PFSK-1 (cell line): ENCODE measurements at regions not wholly inside any gene's neighbourhood (a gene's known extent, or its start where the extent isn't known, plus 50 kb on each side); places are given as distances from the start of the nearest gene placed in this dataset.

Experiments
- FOXP2 ChIP-seq: optimal IDR thresholded peaks from 2 replicates; pipeline ENCODE3; 2011; ENCODE audit warnings: borderline replicate concordance, control low read depth, inconsistent platforms; ENCODE audit not compliant: insufficient read depth; ENCODE audit errors: extremely low read length, extremely low read depth
- POLR2AphosphoS5 ChIP-seq: IDR thresholded peaks from 2 replicates; pipeline ENCODE4 v1.6.1; 2012; ENCODE audit warnings: low read depth, mild to moderate bottlenecking, control low read depth, low read length, moderate library complexity
- SIN3A ChIP-seq: IDR thresholded peaks from 2 replicates; pipeline ENCODE4 v1.6.1; 2012; ENCODE audit warnings: mild to moderate bottlenecking, low read length, moderate library complexity, borderline replicate concordance; ENCODE audit not compliant: insufficient read depth
- TAF1 ChIP-seq: IDR thresholded peaks from 2 replicates; pipeline ENCODE4 v1.6.1; 2012; ENCODE audit warnings: low read length, control low read depth, borderline replicate concordance; ENCODE audit not compliant: insufficient read depth
- TF ChIP-seq, protein P1 (sequence below), 2 experiments: IDR thresholded peaks; 2 replicates each; pipeline versions ENCODE4 v1.6.1 to v1.8.0; 2011 to 2012; ENCODE audit warnings: low read depth in 2 of 2, low read length in 2 of 2, control low read depth in 1 of 2, inconsistent platforms in 1 of 2, mild to moderate bottlenecking in 1 of 2, moderate library complexity in 1 of 2; ENCODE audit not compliant: insufficient read depth in 1 of 2

GRCh38 chr7:118590107-118590506 is 365.6 kb downstream of the ANKRD7 start:
- no peak for TF ChIP-seq TAF1
- TF ChIP-seq SIN3A = no peak
- no peak for TF ChIP-seq POLR2AphosphoS5
- TF ChIP-seq, protein P1, sequence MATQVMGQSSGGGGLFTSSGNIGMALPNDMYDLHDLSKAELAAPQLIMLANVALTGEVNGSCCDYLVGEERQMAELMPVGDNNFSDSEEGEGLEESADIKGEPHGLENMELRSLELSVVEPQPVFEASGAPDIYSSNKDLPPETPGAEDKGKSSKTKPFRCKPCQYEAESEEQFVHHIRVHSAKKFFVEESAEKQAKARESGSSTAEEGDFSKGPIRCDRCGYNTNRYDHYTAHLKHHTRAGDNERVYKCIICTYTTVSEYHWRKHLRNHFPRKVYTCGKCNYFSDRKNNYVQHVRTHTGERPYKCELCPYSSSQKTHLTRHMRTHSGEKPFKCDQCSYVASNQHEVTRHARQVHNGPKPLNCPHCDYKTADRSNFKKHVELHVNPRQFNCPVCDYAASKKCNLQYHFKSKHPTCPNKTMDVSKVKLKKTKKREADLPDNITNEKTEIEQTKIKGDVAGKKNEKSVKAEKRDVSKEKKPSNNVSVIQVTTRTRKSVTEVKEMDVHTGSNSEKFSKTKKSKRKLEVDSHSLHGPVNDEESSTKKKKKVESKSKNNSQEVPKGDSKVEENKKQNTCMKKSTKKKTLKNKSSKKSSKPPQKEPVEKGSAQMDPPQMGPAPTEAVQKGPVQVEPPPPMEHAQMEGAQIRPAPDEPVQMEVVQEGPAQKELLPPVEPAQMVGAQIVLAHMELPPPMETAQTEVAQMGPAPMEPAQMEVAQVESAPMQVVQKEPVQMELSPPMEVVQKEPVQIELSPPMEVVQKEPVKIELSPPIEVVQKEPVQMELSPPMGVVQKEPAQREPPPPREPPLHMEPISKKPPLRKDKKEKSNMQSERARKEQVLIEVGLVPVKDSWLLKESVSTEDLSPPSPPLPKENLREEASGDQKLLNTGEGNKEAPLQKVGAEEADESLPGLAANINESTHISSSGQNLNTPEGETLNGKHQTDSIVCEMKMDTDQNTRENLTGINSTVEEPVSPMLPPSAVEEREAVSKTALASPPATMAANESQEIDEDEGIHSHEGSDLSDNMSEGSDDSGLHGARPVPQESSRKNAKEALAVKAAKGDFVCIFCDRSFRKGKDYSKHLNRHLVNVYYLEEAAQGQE (IDR thresholded peaks at IDR 0.05; ENCODE audit: insufficient read depth in 1 of 2, low read depth in 2 of 2, low read length in 2 of 2) = no peak
- TF ChIP-seq FOXP2 = no peak

DNA sequence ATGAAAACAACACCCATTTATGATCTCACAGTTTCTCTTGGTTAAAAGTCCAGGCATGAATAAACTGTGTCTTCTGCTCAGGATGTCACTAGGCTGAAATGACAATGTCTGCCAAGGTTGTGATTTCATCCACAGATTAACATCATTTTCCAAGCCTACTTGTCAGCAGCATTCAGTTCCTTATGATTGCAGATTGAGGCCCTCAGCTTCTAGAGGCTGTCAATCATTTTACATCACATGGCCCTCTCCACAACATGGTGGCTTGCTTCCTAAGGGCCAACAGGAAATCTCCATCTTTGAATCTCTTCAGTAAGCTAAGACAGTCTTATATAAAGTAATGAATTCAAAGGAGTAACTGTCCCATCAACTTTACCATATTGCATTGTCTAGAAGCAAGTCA is 377.6 kb downstream of the ANKRD7 start:
- TF ChIP-seq, protein P1 (IDR thresholded peaks at IDR 0.05; ENCODE audit: insufficient read depth in 1 of 2, low read depth in 2 of 2, low read length in 2 of 2) = no peak
- TF ChIP-seq TAF1 = no peak
- TF ChIP-seq POLR2AphosphoS5 = no peak
- TF ChIP-seq SIN3A = no peak
- TF ChIP-seq FOXP2 = no peak

DNA sequence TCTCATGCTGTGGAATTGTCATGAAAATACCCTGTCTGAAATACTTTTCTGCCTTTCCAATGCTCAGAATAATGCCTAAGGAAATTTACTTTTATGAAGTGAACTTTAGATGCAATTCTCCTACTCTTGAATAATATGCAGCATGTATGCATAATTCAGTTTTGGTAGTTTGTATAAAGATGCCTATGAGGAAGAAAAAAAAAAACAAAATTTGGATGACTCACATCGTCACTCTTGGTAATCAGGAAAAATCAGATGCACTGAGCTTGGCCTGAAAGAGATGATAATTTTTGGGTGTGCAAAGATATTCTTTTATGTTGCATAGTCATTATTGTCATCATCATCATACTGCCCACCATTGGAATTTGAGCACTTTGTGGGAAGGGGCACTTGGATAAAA is 382.1 kb downstream of the ANKRD7 start:
- no peak for TF ChIP-seq FOXP2

DNA sequence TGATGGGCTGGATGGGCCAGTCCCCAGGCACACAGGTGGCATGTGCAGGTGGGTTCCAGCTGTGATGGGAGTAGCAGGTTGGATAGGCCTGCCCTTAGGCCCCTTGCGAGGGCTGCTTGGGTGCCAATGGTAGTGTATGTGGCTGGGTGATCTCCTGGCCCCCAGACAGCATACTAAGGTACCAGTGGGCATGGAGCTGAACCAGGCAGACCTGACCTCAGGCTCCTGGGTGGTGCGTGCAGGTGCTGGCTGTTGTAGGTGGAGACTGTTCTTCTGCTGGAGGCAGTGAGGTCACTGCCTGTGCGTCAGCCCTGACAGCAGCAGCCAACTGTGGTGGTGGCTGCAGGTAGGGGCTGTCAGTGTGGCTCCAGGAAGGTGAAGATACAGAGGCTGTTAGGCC is 384.7 kb downstream of the ANKRD7 start:
- TF ChIP-seq FOXP2 (no peak), POLR2AphosphoS5 (no peak), TAF1 (no peak), SIN3A (no peak)
- TF ChIP-seq, protein P1 (IDR thresholded peaks at IDR 0.05; ENCODE audit: insufficient read depth in 1 of 2, low read depth in 2 of 2, low read length in 2 of 2) = no peak

DNA sequence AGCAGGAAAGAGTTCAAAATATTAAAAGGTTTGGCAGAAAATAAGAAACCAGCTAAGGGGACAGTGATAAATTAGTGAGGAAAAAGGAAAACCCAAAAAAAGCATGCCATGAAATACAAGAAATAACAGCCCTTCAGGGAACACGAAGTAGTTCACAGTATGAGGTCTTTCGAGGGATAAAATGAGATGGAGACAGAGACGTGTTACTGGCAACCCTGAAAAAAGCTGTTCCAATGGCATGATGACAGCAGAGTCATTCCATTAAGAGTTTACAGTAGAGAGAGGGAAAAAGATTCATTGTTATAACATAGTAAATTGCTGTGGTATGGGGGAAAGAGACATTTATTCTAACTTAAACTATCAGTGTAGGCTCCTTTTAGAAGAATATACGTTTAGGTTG is 391.2 kb downstream of the ANKRD7 start:
- TF ChIP-seq POLR2AphosphoS5 (no peak), FOXP2 (no peak), TAF1 (no peak), SIN3A (no peak)
- TF ChIP-seq, protein P1 (IDR thresholded peaks at IDR 0.05; ENCODE audit: insufficient read depth in 1 of 2, low read depth in 2 of 2, low read length in 2 of 2) = no peak
